HG03066 (cell line): ENCODE measurements at regions not wholly inside any gene's neighbourhood (a gene's known extent, or its start where the extent isn't known, plus 50 kb on each side); places are given as distances from the start of the nearest gene placed in this dataset.

Experiments used
- ATAC-seq: cut with Tn5 transposase; IDR thresholded peaks from one replicate; pipeline ENCODE4 v1.9.1; 2021; ENCODE audit warnings: low read depth; ENCODE audit not compliant: unreplicated experiment

GRCh38 chr3:6222069-6222468, 638.8 kb upstream of the GRM7 start:
- no peak for ATAC-seq

DNA sequence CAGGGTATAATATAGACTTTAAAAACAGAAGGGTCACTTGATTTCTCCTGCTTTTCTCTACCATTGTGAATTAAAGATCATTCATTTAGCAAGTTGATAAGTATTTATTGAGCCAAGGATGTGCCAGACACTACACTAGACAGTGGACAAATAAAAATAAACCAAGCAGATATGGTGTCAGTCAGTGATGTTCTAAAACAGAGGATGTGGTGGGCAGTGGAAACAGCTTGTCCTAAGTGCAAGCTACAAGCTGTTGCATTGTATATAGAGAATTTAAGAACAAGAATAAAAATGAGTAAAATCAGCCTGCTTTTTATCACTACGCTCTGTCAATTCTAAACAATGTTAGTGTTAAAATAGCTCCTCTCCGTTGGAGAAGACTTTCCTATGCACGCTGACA, 637.3 kb upstream of the GRM7 start:
- no peak for ATAC-seq

- no peak for ATAC-seq
Measured at GRCh38 chr3:6228958-6229683, 631.8 kb upstream of the GRM7 start.

DNA sequence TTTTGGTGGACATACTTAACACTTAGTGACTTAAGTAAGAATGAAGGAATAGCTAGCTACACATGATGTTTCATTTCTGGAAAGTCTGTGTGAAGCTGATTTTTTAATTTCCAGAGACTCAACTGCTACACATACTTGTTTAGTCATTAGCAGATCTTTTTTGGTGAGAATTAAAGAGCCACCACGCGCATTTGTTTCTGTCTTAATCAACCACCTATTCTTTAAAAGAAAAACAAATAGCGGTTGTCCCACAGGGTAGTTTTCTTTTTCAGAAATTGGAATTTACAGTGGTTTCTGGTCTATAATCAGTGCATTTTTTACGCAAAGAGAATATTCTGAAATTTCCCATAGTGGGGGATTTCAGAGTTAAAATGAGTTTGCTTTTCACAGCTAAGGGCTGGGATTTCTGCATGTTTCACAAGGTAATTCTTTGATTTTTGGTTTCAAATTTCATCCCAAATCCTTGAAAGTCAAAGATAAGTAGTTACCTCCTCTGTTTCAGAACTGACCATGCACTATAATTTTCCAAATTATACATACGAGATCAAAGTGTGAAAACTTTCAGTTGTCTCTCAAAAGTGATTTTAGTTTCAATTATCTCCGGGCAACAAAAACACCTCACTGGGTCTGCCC, 631.0 kb upstream of the GRM7 start:
- no peak for ATAC-seq

DNA sequence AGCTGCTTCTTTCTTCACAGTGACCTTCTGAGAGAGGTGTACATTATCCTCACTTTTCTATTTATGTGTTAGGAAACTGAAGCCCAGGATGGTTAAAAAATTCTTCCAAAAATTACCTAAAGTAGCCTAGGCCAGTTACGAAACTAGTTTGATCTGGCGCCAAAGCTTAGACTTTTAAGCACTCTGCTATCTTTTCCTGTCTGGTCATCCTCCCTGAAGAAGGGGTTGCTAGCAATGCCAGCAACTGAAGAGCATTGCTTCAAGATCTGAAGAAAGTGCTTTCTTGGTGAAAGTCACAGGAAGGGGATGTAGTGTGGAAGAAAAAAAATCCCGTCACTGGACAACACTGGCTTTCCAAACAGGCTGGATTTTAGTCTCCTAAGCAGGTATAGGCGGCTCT, 618.8 kb upstream of the GRM7 start:
- ATAC-seq, result no peak

DNA sequence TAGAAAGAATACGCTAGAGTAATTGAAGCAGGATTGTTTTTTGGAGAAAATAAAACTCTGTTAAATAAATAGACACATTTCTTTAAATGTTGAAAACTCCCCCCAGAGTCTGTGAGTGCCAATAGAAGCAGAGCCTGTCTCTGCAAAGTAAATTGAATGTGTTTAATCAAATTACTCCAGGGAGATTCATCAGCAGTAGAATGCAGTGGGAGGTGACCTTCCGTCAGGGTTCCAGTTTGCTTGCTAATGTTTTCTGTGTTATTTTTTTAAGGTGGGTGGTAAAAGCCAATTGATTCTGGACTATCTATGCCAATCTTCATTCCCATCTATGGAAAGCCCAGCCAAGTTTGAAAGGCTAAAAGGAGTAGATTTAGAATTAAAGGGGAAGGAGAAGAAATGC, 612.4 kb upstream of the GRM7 start:
- no peak for ATAC-seq

- ATAC-seq, result peak; percentile 33
Measured at GRCh38 chr3:6249679-6250078, 611.2 kb upstream of the GRM7 start.

GRCh38 chr3:6250167-6250566, 610.7 kb upstream of the GRM7 start:
- ATAC-seq, result peak; percentile 97

DNA sequence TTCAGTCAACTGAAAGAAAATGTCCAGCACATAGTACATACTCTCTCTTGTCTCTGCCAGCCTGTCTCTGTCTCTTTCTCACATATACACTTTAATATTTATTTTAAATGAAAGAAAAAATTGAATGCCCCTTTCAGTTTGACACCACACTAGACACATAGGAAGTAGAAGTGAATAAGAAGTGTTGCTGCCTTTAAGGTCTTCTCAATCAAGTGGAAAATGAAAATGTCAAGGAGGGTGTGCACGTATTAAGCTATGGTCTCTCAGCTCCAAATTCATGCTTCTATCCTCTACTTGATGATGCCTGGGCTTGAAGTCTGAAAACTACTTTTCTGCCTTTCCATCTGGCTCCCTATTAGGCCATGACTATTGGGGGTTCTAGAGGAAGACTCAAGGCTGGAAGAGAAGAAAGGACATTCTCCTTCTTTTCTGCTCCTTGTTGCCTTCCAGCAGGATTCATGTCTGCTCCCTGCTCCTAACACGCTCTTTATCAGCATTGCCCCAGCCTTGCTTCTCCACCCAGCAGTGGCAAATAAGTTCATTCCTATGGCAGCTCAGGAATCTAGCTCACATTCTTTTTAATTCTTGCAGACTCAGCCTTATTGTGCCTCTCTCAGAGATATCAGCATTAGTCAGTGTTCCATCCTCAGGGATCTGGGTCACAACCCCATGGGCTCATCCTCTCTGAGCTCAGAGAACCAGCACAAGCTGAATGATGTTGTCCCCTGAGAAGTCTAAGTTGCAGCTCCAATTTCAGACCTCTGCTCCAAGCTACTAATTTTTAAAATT, 609.1 kb upstream of the GRM7 start:
- ATAC-seq, result no peak

DNA sequence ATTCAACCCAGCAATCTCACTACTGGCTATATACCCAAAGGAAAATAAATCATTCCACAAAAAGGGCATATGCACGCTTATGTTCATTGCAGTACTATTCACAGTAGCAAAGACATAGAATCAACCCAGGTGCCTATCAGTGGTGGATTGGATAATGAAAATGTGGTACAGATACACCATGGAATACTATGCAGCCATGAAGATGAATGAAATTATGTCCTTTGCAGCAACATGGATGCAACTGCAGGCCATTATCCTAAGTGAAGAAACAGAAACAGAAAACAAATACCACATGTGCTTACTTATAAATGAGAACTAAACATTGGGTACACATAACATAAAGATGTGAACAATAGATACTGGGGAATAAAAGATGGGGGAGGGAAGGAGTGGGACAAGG, 606.4 kb upstream of the GRM7 start:
- no peak for ATAC-seq

GRCh38 chr3:6255229-6255628, 605.7 kb upstream of the GRM7 start:
- no peak for ATAC-seq

GRCh38 chr3:6260551-6261191, 600.2 kb upstream of the GRM7 start:
- no peak for ATAC-seq

DNA sequence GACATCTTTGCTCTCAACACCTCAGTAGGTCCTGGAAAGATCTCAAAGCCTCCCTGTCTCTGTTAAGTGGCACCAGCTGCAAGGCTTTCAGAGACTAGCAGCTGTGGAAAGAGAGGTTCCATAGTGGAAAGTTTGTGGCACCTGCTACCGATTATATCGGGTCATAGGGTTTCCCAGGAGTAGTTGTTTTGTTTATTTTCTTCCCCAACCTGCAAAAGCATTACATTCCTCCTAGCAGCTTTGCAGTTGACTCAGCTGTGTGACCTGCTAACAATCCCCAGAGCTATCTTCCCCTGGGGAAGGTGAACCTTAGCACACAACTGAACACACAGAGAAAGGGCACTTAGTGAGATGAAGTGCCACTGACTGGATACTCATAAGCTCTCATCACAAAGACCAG, 598.9 kb upstream of the GRM7 start:
- ATAC-seq, result no peak

DNA sequence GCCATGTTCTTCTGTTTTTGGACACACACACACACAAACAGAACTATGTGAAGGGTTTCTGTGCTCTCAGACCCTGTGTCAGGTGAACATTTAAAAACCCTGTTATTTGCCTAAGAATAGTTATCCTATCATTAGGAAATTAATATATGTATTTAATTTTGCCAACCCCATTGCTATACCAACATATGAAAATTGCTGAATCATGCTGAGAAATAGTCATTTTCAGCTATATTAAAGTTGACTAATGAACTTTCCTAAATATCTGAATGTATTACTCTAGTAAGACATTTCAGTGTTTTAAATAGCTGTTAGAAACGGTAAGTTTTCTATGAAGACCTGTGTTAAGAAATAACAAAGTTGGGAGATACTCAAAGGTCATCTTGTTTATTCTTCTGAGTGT, 596.9 kb upstream of the GRM7 start:
- no peak for ATAC-seq

GRCh38 chr3:6264906-6265305, 596.0 kb upstream of the GRM7 start:
- no peak for ATAC-seq

DNA sequence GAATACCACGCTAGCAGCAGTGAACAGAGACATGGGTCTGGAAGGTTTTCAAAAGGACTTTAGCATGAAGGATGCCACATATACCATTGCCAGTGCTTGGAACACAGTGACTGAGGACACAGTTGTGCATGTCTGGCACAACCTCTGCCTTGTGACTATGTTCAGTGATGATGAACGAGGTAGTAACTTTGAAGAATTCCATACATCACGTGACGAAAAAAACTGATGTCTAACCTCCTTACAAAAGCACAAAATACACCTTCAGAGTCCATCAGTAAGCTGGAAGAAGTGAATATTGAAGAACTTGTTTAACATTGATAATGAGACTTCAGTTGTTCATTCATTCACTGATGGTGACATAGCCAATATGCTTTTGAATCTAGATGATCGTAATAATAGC, 594.8 kb upstream of the GRM7 start:
- no peak for ATAC-seq

DNA sequence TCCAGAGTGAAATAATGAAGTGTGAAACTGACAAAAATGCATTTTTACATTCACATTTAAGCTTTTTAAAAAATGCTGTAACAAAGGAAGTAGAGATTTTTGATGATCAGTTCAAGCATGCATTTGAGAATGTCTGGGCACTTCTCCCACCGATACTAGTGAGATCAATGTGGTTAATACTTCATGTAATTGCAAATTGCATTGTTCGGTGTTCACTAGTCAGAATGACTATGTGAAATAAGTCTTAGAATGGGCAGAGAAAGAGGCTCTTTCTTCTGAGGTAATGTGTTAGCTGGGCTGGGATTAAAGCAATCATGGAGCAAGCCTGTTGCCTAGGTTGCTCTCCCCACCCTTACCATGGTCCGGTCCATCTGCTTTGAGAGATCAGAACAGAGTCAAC, 587.0 kb upstream of the GRM7 start:
- ATAC-seq, result no peak

DNA sequence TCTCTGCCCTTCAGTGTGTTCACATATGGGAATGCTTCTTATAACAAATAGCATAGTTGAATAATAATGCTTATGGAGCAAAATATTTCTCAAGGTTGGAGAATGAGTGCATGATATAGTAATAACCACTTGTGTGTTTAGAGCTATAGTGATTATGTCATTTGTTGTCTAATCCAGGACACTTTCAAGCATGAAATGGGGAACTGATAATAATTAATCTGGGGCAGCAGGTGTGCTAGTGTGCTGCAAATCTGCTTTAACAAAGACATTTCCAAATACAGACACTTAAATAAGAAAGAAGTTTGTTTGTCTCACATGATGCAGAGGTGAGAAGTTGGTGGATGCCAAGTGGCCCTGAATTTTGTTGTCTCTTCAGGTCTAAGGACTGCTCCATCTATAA, 579.3 kb upstream of the GRM7 start:
- ATAC-seq, result no peak

GRCh38 chr3:6282918-6283317, 578.0 kb upstream of the GRM7 start:
- no peak for ATAC-seq

DNA sequence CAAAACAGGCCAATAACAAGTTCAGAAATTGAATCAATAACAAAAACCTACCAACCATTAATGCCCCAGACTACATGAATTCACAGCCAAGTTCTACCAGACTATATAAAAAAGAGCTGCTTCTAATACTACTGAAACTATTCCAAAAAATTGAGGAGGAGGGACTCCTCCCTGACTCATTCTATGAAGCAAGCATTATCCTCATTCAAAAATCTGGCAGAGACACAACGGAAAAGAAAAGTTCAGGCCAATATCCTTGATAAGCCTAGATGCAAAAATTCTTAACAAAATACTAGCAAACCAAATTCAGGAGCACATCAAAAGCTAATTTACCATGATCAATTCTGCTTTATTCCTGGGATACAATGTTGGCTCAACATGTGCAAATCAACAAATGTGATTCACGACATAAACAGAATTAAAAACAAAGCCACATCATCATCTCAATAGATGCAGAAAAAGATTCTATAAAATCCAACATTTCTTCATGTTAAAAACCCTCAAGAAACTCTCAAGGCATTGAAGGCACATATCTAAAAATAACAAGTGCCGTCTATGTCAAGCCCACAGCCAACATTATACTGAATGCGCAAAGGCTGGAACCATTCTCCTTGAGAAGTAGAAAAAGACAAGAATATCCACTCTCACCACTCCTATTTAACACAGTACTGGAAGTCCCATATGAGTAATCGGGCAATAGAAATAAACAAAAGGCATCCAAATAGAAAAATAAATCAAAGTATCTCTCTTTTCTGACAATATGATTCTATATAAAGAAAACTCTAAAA, 573.6 kb upstream of the GRM7 start:
- ATAC-seq, result no peak

- no peak for ATAC-seq
Measured at GRCh38 chr3:6301626-6302025, 559.3 kb upstream of the GRM7 start.
